ENCODE measurements at regions not wholly inside any gene's neighbourhood (a gene's known extent, or its start where the extent isn't known, plus 50 kb on each side); places are given as distances from the start of the nearest gene placed in this dataset.

DNA sequence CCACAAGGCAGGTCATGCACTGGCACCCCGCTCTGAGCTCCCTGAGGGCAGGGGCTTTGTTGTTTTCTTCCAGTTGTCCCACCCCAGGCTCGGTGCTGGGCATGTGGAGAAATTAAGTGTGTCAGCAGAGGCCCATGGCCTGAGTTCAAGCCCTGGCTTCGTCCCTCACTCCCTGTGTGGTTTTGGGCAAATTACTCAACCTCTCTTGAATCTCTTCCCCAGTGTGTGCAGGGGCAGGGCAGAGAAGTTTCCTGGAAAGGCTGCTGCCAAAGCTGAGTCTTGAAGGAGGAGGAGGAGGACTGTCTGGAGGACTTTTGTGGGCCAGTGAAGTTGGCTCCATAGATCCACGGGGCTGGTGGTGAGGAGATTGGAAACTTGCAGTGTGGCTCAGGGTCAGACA, 138.1 kb upstream of the E2F8 start:
- H3K36me3 ChIP-seq: no peaks in the 10 kb centered on the region
- no peaks in the 10 kb centered on the region for H3K4me1 ChIP-seq (replicated peaks)
- TF ChIP-seq POLR2A (IDR thresholded peaks at IDR 0.05) (no peak), CTCF (IDR thresholded peaks at IDR 0.05) (no peak), POLR2AphosphoS5 (IDR thresholded peaks at IDR 0.05) (no peak)
- no peaks in the 10 kb centered on the region for H3K9me3 ChIP-seq
- no peaks in the 10 kb centered on the region for H3K27me3 ChIP-seq (replicated peaks; ENCODE audit: insufficient read depth)
- 86% methylated on average over 4 of the region's 4 CpGs for WGBS
- no peak overlapping the region for H3K4me3 ChIP-seq
- no peak overlapping the region for H3K27ac ChIP-seq
- intact Hi-C loops (cut with DNase I): no loop called here
- DNase-seq (ENCODE audit: low spot score): no peak

DNA sequence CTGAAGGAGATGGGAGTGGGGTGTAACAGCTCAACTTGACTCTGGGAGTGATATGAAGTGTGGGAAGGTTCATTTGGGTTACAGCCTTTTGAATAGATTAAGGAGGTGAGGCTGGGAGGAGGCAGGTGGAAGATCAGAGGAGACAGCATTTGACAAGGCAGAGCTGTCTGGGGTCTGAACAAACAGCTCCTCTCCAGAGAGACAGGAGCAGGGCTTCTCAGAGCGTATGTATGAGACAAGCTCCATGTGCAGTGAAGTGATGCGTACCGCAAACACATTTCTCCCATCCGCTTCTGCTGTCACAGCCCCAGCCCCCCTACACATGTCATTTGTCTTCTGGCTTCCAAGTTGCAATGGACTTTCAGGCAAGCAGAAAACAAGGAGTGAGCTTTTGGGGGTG, 137.1 kb upstream of the E2F8 start:
- Histone ChIP-seq H3K27me3 (replicated peaks; ENCODE audit: insufficient read depth) (no peaks in the 10 kb centered on the region), H3K4me1 (replicated peaks) (no peaks in the 10 kb centered on the region), H3K9me3 (no peaks in the 10 kb centered on the region), H3K4me3 (no peak overlapping the region), H3K27ac (no peak overlapping the region), H3K36me3 (no peaks in the 10 kb centered on the region)
- intact Hi-C loops (cut with DNase I): no loop called here
- WGBS: 84% methylated on average over 4 of the region's 4 CpGs
- TF ChIP-seq CTCF (IDR thresholded peaks at IDR 0.05) (no peak), POLR2A (IDR thresholded peaks at IDR 0.05) (no peak), POLR2AphosphoS5 (IDR thresholded peaks at IDR 0.05) (no peak)
- DNase-seq (ENCODE audit: low spot score): no peak

DNA sequence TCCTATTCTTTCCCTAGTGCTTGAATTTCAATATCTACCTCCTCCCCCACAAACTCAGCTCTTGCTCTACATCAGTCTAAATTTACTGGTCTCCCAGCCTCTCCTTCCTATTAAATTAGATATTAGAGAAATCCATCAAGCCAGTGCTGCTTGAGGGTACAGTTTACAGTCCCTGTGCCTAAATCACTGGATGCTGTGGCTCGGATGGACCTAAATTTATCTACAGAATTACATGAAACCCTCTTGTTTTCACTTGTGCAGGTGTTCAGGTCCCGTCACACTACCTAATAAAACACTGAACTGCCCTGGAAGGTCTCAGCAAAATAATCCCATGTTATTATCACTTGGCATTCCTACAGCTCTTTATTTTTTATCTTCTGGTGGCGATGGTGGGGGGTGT, 134.7 kb upstream of the E2F8 start:
- intact Hi-C loops (cut with DNase I): no loop called here
- H3K27ac ChIP-seq: no peak overlapping the region
- H3K4me3 ChIP-seq: no peak overlapping the region
- WGBS: 54% methylated on average over 3 of the region's 3 CpGs
- H3K9me3 ChIP-seq: no peaks in the 10 kb centered on the region
- no peaks in the 10 kb centered on the region for H3K27me3 ChIP-seq (replicated peaks; ENCODE audit: insufficient read depth)
- no peaks in the 10 kb centered on the region for H3K36me3 ChIP-seq
- DNase-seq (ENCODE audit: low spot score): no peak
- TF ChIP-seq POLR2AphosphoS5 (IDR thresholded peaks at IDR 0.05): no peak
- H3K4me1 ChIP-seq (replicated peaks): no peaks in the 10 kb centered on the region

GRCh38 chr11:19374151-19374569, 133.4 kb upstream of the E2F8 start:
- no peaks in the 10 kb centered on the region for H3K27me3 ChIP-seq (replicated peaks; ENCODE audit: insufficient read depth)
- WGBS: 81% methylated on average over 1 of the region's 1 CpG

DNA sequence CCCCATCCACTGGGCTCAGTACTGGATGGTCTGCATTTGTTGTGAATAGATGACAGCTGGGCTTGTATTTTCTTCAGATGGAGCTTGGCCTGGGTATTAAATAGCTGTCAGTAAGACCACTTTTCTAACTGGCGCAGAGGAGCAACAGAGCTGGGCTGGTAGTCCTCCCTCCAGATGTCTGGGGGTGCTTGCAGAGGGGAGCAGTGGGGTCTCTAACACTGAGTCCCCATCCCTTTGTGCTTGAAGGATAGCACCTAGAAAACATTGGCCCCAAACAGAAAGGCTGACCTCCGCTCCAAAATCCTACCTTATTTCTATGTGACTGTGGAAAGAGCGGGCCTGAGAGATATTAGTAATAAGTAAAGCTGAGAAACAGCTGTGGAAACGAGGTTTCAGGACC, 131.6 kb upstream of the E2F8 start:
- Histone ChIP-seq H3K9me3 (no peaks in the 10 kb centered on the region), H3K27ac (no peak overlapping the region), H3K4me1 (replicated peaks) (no peaks in the 10 kb centered on the region), H3K4me3 (no peak overlapping the region), H3K27me3 (replicated peaks; ENCODE audit: insufficient read depth) (no peaks in the 10 kb centered on the region), H3K36me3 (no peaks in the 10 kb centered on the region)
- TF ChIP-seq POLR2AphosphoS5 (IDR thresholded peaks at IDR 0.05) (no peak), POLR2A (IDR thresholded peaks at IDR 0.05) (no peak), CTCF (IDR thresholded peaks at IDR 0.05) (no peak)
- intact Hi-C loops (cut with DNase I): no loop called here
- no peak for DNase-seq (ENCODE audit: low spot score)
- WGBS: 92% methylated on average over 4 of the region's 4 CpGs

More at GRCh38 chr11:19374151-19374569, 133.4 kb upstream of the E2F8 start:
- Histone ChIP-seq H3K9me3 (no peaks in the 10 kb centered on the region), H3K27ac (no peak overlapping the region), H3K36me3 (no peaks in the 10 kb centered on the region), H3K4me3 (no peak overlapping the region), H3K4me1 (replicated peaks) (no peaks in the 10 kb centered on the region)
- intact Hi-C loops (cut with DNase I): no loop called here
- TF ChIP-seq POLR2AphosphoS5 (IDR thresholded peaks at IDR 0.05) (no peak), CTCF (IDR thresholded peaks at IDR 0.05) (no peak), POLR2A (IDR thresholded peaks at IDR 0.05) (no peak)
- DNase-seq (ENCODE audit: low spot score): no peak

Data from prostate gland (tissue), 2 donors.